Ascending aorta (tissue), 2 donors: ENCODE measurements at regions not wholly inside any gene's neighbourhood (a gene's known extent, or its start where the extent isn't known, plus 50 kb on each side); places are given as distances from the start of the nearest gene placed in this dataset.

Experiments used
- DNase-seq, 2 donors: peaks; one replicate each; pipeline ENCODE4 v3.0.0-alpha.2; 2019; ENCODE audit warnings: low spot score in 2 of 2
- H3K27ac ChIP-seq, 2 donors: fragments of 200-600 bp; sonication (generic); one replicate each; pipeline ENCODE4 v1.5.1; 2016 to 2017; ENCODE audit warnings: mild to moderate bottlenecking in 1 of 2
- H3K27me3 ChIP-seq: fragments of 200-600 bp; sonication (generic); one replicate; pipeline ENCODE4 v1.5.1; 2017
- H3K36me3 ChIP-seq, 2 donors: fragments of 200-600 bp; sonication (generic); one replicate each; pipeline ENCODE4 v1.5.1; 2016
- H3K4me1 ChIP-seq, 2 donors: fragments of 200-600 bp; sonication (generic); one replicate each; pipeline ENCODE4 v1.5.1; 2016 to 2017; ENCODE audit warnings: mild to moderate bottlenecking in 1 of 2
- H3K4me3 ChIP-seq, 2 donors: fragments of 200-600 bp; sonication (generic); one replicate each; pipeline ENCODE4 v1.5.1; 2016 to 2017; ENCODE audit warnings: mild to moderate bottlenecking in 1 of 2
- H3K9me3 ChIP-seq, 2 donors: fragments of 200-600 bp; sonication (generic); one replicate each; pipeline ENCODE4 v1.5.1; 2016
- intact Hi-C: fragments of 100-400 bp; cut with DNase I; formaldehyde crosslinking; loops from one replicate; pipeline ENCODE4 v1.15.1; 2023
- TF ChIP-seq, protein P1 (sequence below), 3 experiments: fragments of 200-600 bp in 2 of 3; fragments of 450-650 bp in 1 of 3; sonication (generic) in 2 of 3; IDR thresholded peaks; one replicate each; pipeline ENCODE4 v1.5.1; 2016 to 2019; ENCODE audit warnings: antibody characterized with exemption in 3 of 3, mild to moderate bottlenecking in 1 of 3, moderate library complexity in 1 of 3

DNA sequence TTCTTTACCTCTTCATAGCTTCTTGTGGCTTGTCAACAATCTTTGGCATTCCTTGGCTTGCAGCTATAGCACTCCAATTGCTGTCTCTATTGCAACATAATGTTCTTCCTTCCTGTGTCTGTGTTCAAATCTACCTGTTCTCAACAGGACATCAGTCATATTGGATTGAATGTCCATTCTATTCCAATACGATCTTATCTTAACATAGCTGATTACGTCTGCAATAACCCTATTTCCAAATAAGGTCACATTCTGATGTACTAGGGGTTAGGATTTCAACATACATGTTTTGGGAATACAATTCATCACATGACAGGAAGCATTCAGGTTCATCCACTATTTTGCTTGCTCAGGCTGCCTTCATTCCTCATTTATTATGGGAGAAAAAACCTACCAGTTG lies 684.4 kb upstream of the CITED2 start:
- intact Hi-C loops = no loop called here
- Histone ChIP-seq H3K27me3 (no peaks in the 10 kb centered on the region), H3K4me3 (no peak overlapping the region), H3K27ac (no peak overlapping the region), H3K36me3 (no peaks in the 10 kb centered on the region), H3K4me1 (peaks cover 0 to 9% of the 10 kb centered on the region in 2 donors), H3K9me3 (no peaks in the 10 kb centered on the region)
- TF ChIP-seq, protein P1, sequence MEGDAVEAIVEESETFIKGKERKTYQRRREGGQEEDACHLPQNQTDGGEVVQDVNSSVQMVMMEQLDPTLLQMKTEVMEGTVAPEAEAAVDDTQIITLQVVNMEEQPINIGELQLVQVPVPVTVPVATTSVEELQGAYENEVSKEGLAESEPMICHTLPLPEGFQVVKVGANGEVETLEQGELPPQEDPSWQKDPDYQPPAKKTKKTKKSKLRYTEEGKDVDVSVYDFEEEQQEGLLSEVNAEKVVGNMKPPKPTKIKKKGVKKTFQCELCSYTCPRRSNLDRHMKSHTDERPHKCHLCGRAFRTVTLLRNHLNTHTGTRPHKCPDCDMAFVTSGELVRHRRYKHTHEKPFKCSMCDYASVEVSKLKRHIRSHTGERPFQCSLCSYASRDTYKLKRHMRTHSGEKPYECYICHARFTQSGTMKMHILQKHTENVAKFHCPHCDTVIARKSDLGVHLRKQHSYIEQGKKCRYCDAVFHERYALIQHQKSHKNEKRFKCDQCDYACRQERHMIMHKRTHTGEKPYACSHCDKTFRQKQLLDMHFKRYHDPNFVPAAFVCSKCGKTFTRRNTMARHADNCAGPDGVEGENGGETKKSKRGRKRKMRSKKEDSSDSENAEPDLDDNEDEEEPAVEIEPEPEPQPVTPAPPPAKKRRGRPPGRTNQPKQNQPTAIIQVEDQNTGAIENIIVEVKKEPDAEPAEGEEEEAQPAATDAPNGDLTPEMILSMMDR (IDR thresholded peaks at IDR 0.05) = no peak
- no peak for DNase-seq

DNA sequence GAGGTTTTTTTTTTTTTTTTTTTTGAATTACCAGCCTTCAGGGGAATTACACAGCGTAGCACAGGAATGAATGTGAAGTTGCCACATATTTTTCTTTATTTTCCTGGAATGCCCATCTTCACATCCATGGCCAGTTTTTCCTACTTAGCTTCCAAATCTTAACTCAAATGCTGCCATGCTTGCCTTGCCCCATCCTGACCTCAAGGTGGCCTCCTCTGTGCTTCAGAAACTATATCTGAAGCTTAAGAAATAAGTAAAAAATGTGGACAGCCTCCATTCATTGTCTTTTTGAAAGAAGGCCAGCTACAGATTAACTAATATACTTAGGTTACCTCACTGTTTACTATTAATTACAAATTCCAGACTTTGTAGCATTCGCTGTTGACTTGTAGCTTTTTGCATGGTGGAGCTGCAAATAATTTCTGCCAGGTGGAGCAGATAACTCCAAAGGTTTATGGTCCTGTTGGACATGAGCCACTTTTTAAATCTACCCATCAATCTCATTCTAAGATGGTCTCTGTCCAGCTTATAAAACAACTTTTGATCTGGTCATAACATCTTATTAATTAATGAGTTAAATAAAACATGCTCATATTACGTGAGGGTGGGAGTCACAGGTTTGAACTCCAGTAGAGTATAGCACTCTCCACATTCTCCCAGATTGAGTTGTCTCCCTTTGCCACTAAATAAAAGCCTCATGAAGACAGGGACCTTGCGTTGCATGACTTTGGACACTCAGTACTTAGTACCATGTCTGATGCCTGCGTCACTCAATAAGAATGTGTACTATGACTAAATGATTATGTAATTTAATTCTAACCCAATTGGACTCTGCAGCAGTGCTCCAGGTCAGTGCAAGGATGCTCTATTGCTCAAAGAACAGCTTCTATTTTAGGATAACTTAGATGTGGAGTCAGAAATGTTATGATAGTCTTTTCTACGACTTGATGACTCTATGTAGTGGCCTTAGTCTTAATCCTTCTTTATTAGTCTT lies 678.6 kb upstream of the CITED2 start:
- DNase-seq = no peak
- TF ChIP-seq, protein P1 (IDR thresholded peaks at IDR 0.05) = peak in 1 of 3 experiments; percentile 0
- H3K27ac ChIP-seq = no peak overlapping the region
- H3K4me1 ChIP-seq = no peaks in the 10 kb centered on the region
- intact Hi-C loops = no loop called here
- no peak overlapping the region for H3K4me3 ChIP-seq
- no peaks in the 10 kb centered on the region for H3K36me3 ChIP-seq
- H3K27me3 ChIP-seq = no peaks in the 10 kb centered on the region
- H3K9me3 ChIP-seq = no peaks in the 10 kb centered on the region

DNA sequence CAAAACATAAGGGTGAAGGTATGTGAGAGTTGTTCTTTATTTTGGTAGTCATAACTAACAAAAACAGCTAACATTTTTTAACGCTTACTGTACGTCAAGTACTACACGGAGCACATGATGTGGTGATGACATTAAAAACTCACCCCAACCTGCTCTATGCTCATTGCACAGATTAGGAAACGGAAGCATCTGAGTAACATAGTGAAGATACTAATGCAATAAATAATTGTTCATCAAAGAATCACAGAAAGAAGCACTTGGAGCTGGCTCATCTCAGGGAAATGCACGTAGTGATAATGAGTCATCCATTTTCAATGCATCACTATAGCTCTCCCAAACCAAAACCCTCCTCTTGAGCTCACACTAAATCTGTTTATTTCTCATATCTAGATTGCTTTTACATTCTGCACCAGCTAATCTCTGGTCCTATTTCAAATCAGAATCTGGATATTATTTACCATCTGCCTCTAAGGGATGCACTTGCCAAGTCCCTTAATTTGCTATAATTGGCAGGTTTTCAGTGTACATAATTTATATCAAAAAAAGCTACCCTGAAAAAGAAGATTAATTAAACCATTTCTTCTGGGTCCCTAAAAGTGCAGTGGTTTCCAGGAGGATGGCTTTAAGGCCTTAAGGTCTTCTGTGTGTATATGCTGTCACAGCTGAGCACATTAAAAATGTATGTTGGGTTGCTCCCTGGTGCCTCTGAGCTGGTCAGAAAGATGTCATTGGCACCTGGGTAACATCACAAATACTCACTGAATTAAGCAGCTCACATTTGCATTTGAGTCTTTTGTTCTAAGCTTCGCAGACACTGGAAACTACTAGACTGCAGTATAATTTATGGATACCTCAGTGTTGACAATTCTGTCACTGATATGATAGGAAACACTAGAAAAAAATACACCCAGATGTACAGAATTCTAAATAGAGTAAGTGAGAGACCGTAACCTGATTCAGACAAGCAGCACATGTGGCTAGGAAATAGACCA lies 677.4 kb upstream of the CITED2 start:
- no peaks in the 10 kb centered on the region for H3K27me3 ChIP-seq
- H3K4me1 ChIP-seq = no peaks in the 10 kb centered on the region
- no peak overlapping the region for H3K4me3 ChIP-seq
- no peaks in the 10 kb centered on the region for H3K36me3 ChIP-seq
- DNase-seq = no peak
- TF ChIP-seq, protein P1 (IDR thresholded peaks at IDR 0.05) = no peak
- no peak overlapping the region for H3K27ac ChIP-seq
- intact Hi-C loops = no loop called here
- no peaks in the 10 kb centered on the region for H3K9me3 ChIP-seq

DNA sequence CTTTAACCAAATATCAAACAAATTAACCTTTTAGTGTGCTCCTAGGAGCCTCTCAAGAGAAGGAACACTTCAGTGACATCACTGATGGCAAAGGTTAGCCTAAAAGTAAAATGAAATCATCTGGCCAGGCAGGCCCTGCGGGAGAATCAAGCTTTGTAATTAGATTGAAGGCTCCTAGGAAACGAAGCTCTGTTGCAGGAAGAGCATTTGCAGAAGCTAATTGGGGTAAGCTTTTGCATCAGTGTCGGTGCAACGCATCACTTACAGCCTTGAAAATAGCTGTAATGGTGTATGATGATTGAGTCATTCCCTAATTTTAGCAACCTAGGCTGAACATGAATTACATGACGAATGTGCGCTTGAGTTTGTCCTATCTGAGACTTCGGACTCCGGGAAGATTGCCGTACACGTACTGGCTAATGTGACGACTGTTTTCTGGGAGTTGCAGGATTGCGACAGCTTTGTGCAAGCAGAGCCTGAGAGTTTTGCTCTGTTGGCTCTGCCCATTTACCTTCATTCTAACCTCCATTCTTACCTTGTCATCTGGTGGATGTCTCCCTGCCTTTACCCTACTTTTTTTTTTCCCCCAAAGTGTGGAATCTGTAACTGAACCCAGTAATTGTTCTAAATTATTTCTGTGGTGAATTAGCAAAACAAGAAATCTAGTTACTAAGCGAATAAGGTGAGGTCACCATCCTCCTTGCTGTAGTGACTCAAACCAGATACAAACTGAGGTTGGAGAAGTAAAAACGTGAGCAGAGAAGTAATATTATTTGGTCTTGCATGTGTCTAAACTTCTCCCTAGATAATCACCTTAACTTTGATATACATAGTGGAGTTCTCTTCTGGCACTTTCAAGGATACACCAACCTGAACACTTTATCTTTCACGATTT lies 675.9 kb upstream of the CITED2 start:
- H3K9me3 ChIP-seq = no peaks in the 10 kb centered on the region
- H3K27me3 ChIP-seq = no peaks in the 10 kb centered on the region
- TF ChIP-seq, protein P1 (IDR thresholded peaks at IDR 0.05) = no peak
- H3K4me1 ChIP-seq = no peaks in the 10 kb centered on the region
- no peak overlapping the region for H3K27ac ChIP-seq
- intact Hi-C loops = no loop called here
- no peak overlapping the region for H3K4me3 ChIP-seq
- no peaks in the 10 kb centered on the region for H3K36me3 ChIP-seq
- DNase-seq = no peak

DNA sequence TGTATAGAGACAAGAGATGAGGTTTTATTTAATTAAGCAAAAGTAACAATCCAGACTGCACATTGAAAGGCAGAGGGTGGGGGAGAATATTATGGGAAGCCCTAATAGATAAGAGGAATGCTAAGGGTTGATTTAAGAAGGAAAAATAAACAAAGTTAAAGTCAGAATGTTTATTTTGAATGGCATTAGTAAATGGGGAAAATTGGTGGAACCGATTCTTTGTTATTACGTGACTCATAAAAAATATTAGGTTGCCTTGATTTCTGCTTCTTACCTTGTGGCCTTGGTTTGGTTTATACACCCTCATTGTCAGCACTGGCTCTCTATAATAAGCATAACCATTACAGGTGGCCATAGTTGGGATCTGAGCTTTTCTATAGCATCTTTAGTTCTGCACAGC lies 674.8 kb upstream of the CITED2 start:
- no peak for DNase-seq
- Histone ChIP-seq H3K27ac (no peak overlapping the region), H3K9me3 (no peaks in the 10 kb centered on the region), H3K4me1 (no peaks in the 10 kb centered on the region), H3K36me3 (no peaks in the 10 kb centered on the region), H3K4me3 (no peak overlapping the region), H3K27me3 (no peaks in the 10 kb centered on the region)
- intact Hi-C loops = no loop called here
- TF ChIP-seq, protein P1 (IDR thresholded peaks at IDR 0.05) = no peak
